ENCODE measurements at regions not wholly inside any gene's neighbourhood (a gene's known extent, or its start where the extent isn't known, plus 50 kb on each side); places are given as distances from the start of the nearest gene placed in this dataset.

- DNase-seq (ENCODE audit: low read depth in 1 of 2, low spot score in 1 of 2) = no peak
- H3K36me3 ChIP-seq = no peaks in the 10 kb centered on the region
- H3K4me3 ChIP-seq = no peak overlapping the region
- H3K27ac ChIP-seq = no peak overlapping the region
- H3K27me3 ChIP-seq = no peaks in the 10 kb centered on the region
- H3K4me1 ChIP-seq (ENCODE audit: low read depth) = no peaks in the 10 kb centered on the region
- TF ChIP-seq, protein P1, sequence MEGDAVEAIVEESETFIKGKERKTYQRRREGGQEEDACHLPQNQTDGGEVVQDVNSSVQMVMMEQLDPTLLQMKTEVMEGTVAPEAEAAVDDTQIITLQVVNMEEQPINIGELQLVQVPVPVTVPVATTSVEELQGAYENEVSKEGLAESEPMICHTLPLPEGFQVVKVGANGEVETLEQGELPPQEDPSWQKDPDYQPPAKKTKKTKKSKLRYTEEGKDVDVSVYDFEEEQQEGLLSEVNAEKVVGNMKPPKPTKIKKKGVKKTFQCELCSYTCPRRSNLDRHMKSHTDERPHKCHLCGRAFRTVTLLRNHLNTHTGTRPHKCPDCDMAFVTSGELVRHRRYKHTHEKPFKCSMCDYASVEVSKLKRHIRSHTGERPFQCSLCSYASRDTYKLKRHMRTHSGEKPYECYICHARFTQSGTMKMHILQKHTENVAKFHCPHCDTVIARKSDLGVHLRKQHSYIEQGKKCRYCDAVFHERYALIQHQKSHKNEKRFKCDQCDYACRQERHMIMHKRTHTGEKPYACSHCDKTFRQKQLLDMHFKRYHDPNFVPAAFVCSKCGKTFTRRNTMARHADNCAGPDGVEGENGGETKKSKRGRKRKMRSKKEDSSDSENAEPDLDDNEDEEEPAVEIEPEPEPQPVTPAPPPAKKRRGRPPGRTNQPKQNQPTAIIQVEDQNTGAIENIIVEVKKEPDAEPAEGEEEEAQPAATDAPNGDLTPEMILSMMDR (IDR thresholded peaks at IDR 0.05; ENCODE audit: low read depth, low read length) = no peak
- no peaks in the 10 kb centered on the region for H3K9me3 ChIP-seq (ENCODE audit: low read depth)
Measured at GRCh38 chr22:48504519-48505140, 1323.0 kb downstream of the BRD1 start.

- Histone ChIP-seq H3K4me1 (ENCODE audit: low read depth) (no peaks in the 10 kb centered on the region), H3K36me3 (no peaks in the 10 kb centered on the region), H3K27ac (no peak overlapping the region), H3K4me3 (no peak overlapping the region), H3K27me3 (no peaks in the 10 kb centered on the region), H3K9me3 (ENCODE audit: low read depth) (no peaks in the 10 kb centered on the region)
- no peak for DNase-seq (ENCODE audit: low read depth in 1 of 2, low spot score in 1 of 2)
- TF ChIP-seq, protein P1 (IDR thresholded peaks at IDR 0.05; ENCODE audit: low read depth, low read length) = no peak
Measured at GRCh38 chr22:48503876-48504275, 1323.8 kb downstream of the BRD1 start.

DNA sequence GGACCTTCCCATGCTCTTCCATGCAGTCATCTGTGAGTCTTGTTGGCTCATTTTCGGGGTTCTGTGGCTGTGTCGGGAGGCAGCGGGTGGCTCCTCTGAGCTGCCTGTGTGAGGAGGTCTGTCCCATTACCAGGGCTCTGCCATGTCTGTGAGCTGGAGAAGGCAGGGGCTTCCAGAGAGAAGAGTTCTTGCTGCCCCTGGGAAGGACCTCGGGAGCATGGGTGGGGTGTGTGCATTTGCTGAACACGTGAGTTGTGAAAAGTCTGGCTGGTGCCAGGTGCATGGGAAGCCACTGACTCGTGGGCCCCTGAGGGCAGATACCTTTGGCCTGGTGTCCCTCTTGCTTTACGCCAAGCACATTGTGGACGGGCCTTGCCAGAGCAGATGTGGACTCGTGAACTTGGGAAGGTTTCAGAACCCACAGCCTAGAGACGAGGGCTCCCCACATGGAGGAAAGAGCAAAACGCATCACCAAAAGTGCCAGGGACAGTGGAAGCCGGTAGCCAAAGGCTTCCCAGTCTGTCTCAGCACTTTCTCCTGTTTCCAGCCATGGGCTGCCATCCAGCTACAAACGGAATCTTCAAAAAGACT is 1324.5 kb downstream of the BRD1 start:
- DNase-seq (ENCODE audit: low read depth in 1 of 2, low spot score in 1 of 2) = no peak
- no peak overlapping the region for H3K4me3 ChIP-seq
- no peaks in the 10 kb centered on the region for H3K4me1 ChIP-seq (ENCODE audit: low read depth)
- H3K27ac ChIP-seq = no peak overlapping the region
- TF ChIP-seq, protein P1 (IDR thresholded peaks at IDR 0.05; ENCODE audit: low read depth, low read length) = no peak
- no peaks in the 10 kb centered on the region for H3K27me3 ChIP-seq
- no peaks in the 10 kb centered on the region for H3K9me3 ChIP-seq (ENCODE audit: low read depth)
- H3K36me3 ChIP-seq = no peaks in the 10 kb centered on the region

GRCh38 chr22:48501231-48501750 is 1326.4 kb downstream of the BRD1 start:
- Histone ChIP-seq H3K4me3 (no peak overlapping the region), H3K9me3 (ENCODE audit: low read depth) (no peaks in the 10 kb centered on the region), H3K27ac (no peak overlapping the region)

GRCh38 chr22:48500471-48501230 is 1327.0 kb downstream of the BRD1 start:
- no peaks in the 10 kb centered on the region for H3K27me3 ChIP-seq
- TF ChIP-seq, protein P1 (IDR thresholded peaks at IDR 0.05; ENCODE audit: low read depth, low read length) = no peak
- no peaks in the 10 kb centered on the region for H3K36me3 ChIP-seq
- no peak overlapping the region for H3K4me3 ChIP-seq
- H3K27ac ChIP-seq = no peak overlapping the region
- DNase-seq (ENCODE audit: low read depth in 1 of 2, low spot score in 1 of 2) = no peak
- no peaks in the 10 kb centered on the region for H3K4me1 ChIP-seq (ENCODE audit: low read depth)
- H3K9me3 ChIP-seq (ENCODE audit: low read depth) = no peaks in the 10 kb centered on the region

More at GRCh38 chr22:48501231-48501750, 1326.4 kb downstream of the BRD1 start:
- no peaks in the 10 kb centered on the region for H3K27me3 ChIP-seq
- H3K36me3 ChIP-seq = no peaks in the 10 kb centered on the region
- DNase-seq (ENCODE audit: low read depth in 1 of 2, low spot score in 1 of 2) = no peak
- no peaks in the 10 kb centered on the region for H3K4me1 ChIP-seq (ENCODE audit: low read depth)
- TF ChIP-seq, protein P1 (IDR thresholded peaks at IDR 0.05; ENCODE audit: low read depth, low read length) = no peak
